ENCODE measurements at regions not wholly inside any gene's neighbourhood (a gene's known extent, or its start where the extent isn't known, plus 50 kb on each side); places are given as distances from the start of the nearest gene placed in this dataset.

GRCh38 chr18:46297124-46297523, 192.9 kb downstream of the HAUS1 start:
- no peak for DNase-seq

GRCh38 chr18:46297621-46298020, 193.4 kb downstream of the HAUS1 start:
- no peak for DNase-seq

GRCh38 chr18:46298511-46298910, 194.3 kb downstream of the HAUS1 start:
- no peak for DNase-seq

- DNase-seq = no peak
These were observed 195.4 kb downstream of the HAUS1 start for GRCh38 chr18:46299465-46300008.

GRCh38 chr18:46301081-46301480, 196.9 kb downstream of the HAUS1 start:
- no peak for DNase-seq

- DNase-seq = no peak
These were observed 197.4 kb downstream of the HAUS1 start for GRCh38 chr18:46301571-46301970.

- DNase-seq = no peak
These were observed 198.6 kb downstream of the HAUS1 start for GRCh38 chr18:46302528-46303485.

GRCh38 chr18:46310258-46310657, 206.1 kb downstream of the HAUS1 start:
- no peak for DNase-seq

- DNase-seq = no peak
These were observed 206.6 kb downstream of the HAUS1 start for GRCh38 chr18:46310675-46311345.

GRCh38 chr18:46311491-46311890, 207.3 kb downstream of the HAUS1 start:
- DNase-seq = no peak

GRCh38 chr18:46312221-46312620, 208.0 kb downstream of the HAUS1 start:
- no peak for DNase-seq

- DNase-seq = no peak
These were observed 209.3 kb downstream of the HAUS1 start for GRCh38 chr18:46313521-46313920.

- no peak for DNase-seq
These were observed 209.8 kb downstream of the HAUS1 start for GRCh38 chr18:46314011-46314410.

- DNase-seq = no peak
These were observed 211.0 kb downstream of the HAUS1 start for GRCh38 chr18:46315161-46315560.

GRCh38 chr18:46318356-46318755, 214.2 kb downstream of the HAUS1 start:
- no peak for DNase-seq

GRCh38 chr18:46319783-46320182, 215.6 kb downstream of the HAUS1 start:
- no peak for DNase-seq

- no peak for DNase-seq
These were observed 216.1 kb downstream of the HAUS1 start for GRCh38 chr18:46320297-46320696.

GRCh38 chr18:46320928-46321711, 216.9 kb downstream of the HAUS1 start:
- DNase-seq = no peak

GRCh38 chr18:46321955-46322354, 217.8 kb downstream of the HAUS1 start:
- DNase-seq = no peak

- no peak for DNase-seq
These were observed 218.3 kb downstream of the HAUS1 start for GRCh38 chr18:46322411-46322891.

- no peak for DNase-seq
These were observed 218.8 kb downstream of the HAUS1 start for GRCh38 chr18:46322941-46323340.

- DNase-seq = peak; percentile 50
These were observed 220.1 kb downstream of the HAUS1 start for GRCh38 chr18:46324087-46324955.

Data from DMS153 (cell line).